Peyer's patch (tissue), 4 donors: ENCODE measurements at regions not wholly inside any gene's neighbourhood (a gene's known extent, or its start where the extent isn't known, plus 50 kb on each side); places are given as distances from the start of the nearest gene placed in this dataset.

Experiments used
- DNase-seq, 3 donors: peaks; one replicate each; pipeline ENCODE4 v3.0.0-alpha.2; 2017 to 2019
- H3K27ac ChIP-seq, 4 donors: fragments of 200-600 bp; sonication (generic); one replicate each; pipeline ENCODE4 v1.5.1; 2016 to 2019
- H3K27me3 ChIP-seq, 2 donors: fragments of 200-600 bp; sonication (generic); one replicate each; pipeline ENCODE4 v1.5.1; 2019
- H3K36me3 ChIP-seq, 3 donors: fragments of 200-600 bp; sonication (generic); one replicate each; pipeline ENCODE4 v1.5.1; 2016 to 2019
- H3K4me1 ChIP-seq, 4 donors: fragments of 200-600 bp; sonication (generic); one replicate each; pipeline ENCODE4 v1.5.1; 2016 to 2019
- H3K4me3 ChIP-seq, 4 donors: fragments of 200-600 bp; sonication (generic); 1 replicate in 3 of 4; 2 replicates in 1 of 4; pipeline ENCODE4 v1.5.1; 2016 to 2019; ENCODE audit warnings: mild to moderate bottlenecking in 1 of 4
- H3K9me3 ChIP-seq, 4 donors: fragments of 200-600 bp; sonication (generic); one replicate each; pipeline ENCODE4 v1.5.1; 2016 to 2019; ENCODE audit warnings: mild to moderate bottlenecking in 1 of 4
- CTCF ChIP-seq, 6 experiments: fragments of 450-650 bp in 4 of 6; fragments of 200-600 bp in 2 of 6; sonication (generic) in 1 of 6; IDR thresholded peaks; one replicate each; pipeline ENCODE4 v1.5.1; 2017 to 2019; ENCODE audit warnings: antibody characterized with exemption in 6 of 6, mild to moderate bottlenecking in 3 of 6, moderate library complexity in 1 of 6
- POLR2A ChIP-seq, 2 donors: fragments of 450-650 bp; IDR thresholded peaks; one replicate each; pipeline ENCODE4 v1.5.1; 2017; ENCODE audit warnings: antibody characterized with exemption in 2 of 2, mild to moderate bottlenecking in 2 of 2, moderate library complexity in 2 of 2

GRCh38 chr14:61893371-61893940 lies 131.2 kb downstream of the SNAPC1 start:
- H3K36me3 ChIP-seq, result no peaks in the 10 kb centered on the region
- H3K4me3 ChIP-seq, result no peak overlapping the region
- H3K4me1 ChIP-seq, result no peaks in the 10 kb centered on the region
- no peaks in the 10 kb centered on the region for H3K27me3 ChIP-seq
- TF ChIP-seq POLR2A (IDR thresholded peaks at IDR 0.05), result no peak
- no peak for TF ChIP-seq CTCF (IDR thresholded peaks at IDR 0.05)
- H3K27ac ChIP-seq, result no peak overlapping the region
- no peaks in the 10 kb centered on the region for H3K9me3 ChIP-seq
- no peak for DNase-seq

GRCh38 chr14:61894452-61895077 lies 132.3 kb downstream of the SNAPC1 start:
- DNase-seq, result peak in 2 of 3 donors; percentile 82 to 86
- H3K27ac ChIP-seq, result no peak overlapping the region
- H3K9me3 ChIP-seq, result no peaks in the 10 kb centered on the region
- H3K27me3 ChIP-seq, result no peaks in the 10 kb centered on the region
- no peaks in the 10 kb centered on the region for H3K36me3 ChIP-seq
- no peak for TF ChIP-seq POLR2A (IDR thresholded peaks at IDR 0.05)
- peak; percentile 37 to 64 (median 46) for TF ChIP-seq CTCF (IDR thresholded peaks at IDR 0.05)
- H3K4me1 ChIP-seq, result no peaks in the 10 kb centered on the region
- H3K4me3 ChIP-seq, result no peak overlapping the region

- Histone ChIP-seq H3K4me3 (no peak overlapping the region), H3K27ac (no peak overlapping the region), H3K4me1 (no peaks in the 10 kb centered on the region), H3K27me3 (no peaks in the 10 kb centered on the region), H3K36me3 (no peaks in the 10 kb centered on the region), H3K9me3 (no peaks in the 10 kb centered on the region)
- DNase-seq, result no peak
- TF ChIP-seq POLR2A (IDR thresholded peaks at IDR 0.05) (no peak), CTCF (IDR thresholded peaks at IDR 0.05) (no peak)
Measured at GRCh38 chr14:61897300-61897699, 135.1 kb downstream of the SNAPC1 start.

- no peak for DNase-seq
- H3K27me3 ChIP-seq, result no peaks in the 10 kb centered on the region
- H3K9me3 ChIP-seq, result no peaks in the 10 kb centered on the region
- no peak overlapping the region for H3K4me3 ChIP-seq
- H3K36me3 ChIP-seq, result no peaks in the 10 kb centered on the region
- TF ChIP-seq POLR2A (IDR thresholded peaks at IDR 0.05) (no peak), CTCF (IDR thresholded peaks at IDR 0.05) (no peak)
- H3K27ac ChIP-seq, result no peak overlapping the region
- H3K4me1 ChIP-seq, result no peaks in the 10 kb centered on the region
Measured at GRCh38 chr14:61898568-61898967, 136.3 kb downstream of the SNAPC1 start.

- Histone ChIP-seq H3K27me3 (no peaks in the 10 kb centered on the region), H3K27ac (no peak overlapping the region), H3K9me3 (no peaks in the 10 kb centered on the region), H3K36me3 (no peaks in the 10 kb centered on the region), H3K4me1 (no peaks in the 10 kb centered on the region), H3K4me3 (no peak overlapping the region)
- no peak for DNase-seq
- TF ChIP-seq POLR2A (IDR thresholded peaks at IDR 0.05), result no peak
- TF ChIP-seq CTCF (IDR thresholded peaks at IDR 0.05), result no peak
Measured at GRCh38 chr14:61899497-61899896, 137.3 kb downstream of the SNAPC1 start.
